IgD-negative memory B cell (primary cell): ENCODE measurements at regions not wholly inside any gene's neighbourhood (a gene's known extent, or its start where the extent isn't known, plus 50 kb on each side); places are given as distances from the start of the nearest gene placed in this dataset.
"Not testable (repeated sequence)": the region's sequence is repeated elsewhere in the genome, so short reads cannot be mapped to it uniquely, and the experiment has no call there.

Experiments
- H3K27ac Mint-ChIP-seq, 3 donors: one replicate each; pipeline ENCODE4 v1.8.0; 2020 to 2022; ENCODE audit warnings: mild to moderate bottlenecking in 3 of 3, mixed read lengths in 3 of 3, moderate library complexity in 1 of 3
- H3K27me3 Mint-ChIP-seq: one replicate; pipeline ENCODE4 v1.8.0; 2021; ENCODE audit warnings: mixed read lengths
- H3K36me3 Mint-ChIP-seq: one replicate; pipeline ENCODE4 v1.8.0; 2020; ENCODE audit warnings: mild to moderate bottlenecking, mixed read lengths
- H3K4me1 Mint-ChIP-seq, 3 donors: one replicate each; pipeline ENCODE4 v1.8.0; 2020 to 2022; ENCODE audit warnings: mixed read lengths in 3 of 3, mild to moderate bottlenecking in 1 of 3
- H3K4me3 Mint-ChIP-seq, 4 donors: one replicate each; pipeline ENCODE4 v1.8.0; 2020 to 2022; ENCODE audit warnings: mild to moderate bottlenecking in 4 of 4, mixed read lengths in 4 of 4, moderate library complexity in 3 of 4
- H3K9me3 Mint-ChIP-seq, 3 donors: one replicate each; pipeline ENCODE4 v1.8.0; 2020 to 2021; ENCODE audit warnings: mixed read lengths in 3 of 3, mild to moderate bottlenecking in 1 of 3

GRCh38 chrX:13427441-13428052 lies 107.7 kb upstream of the ATXN3L start:
- Mint-ChIP-seq H3K27ac (no peak overlapping the region), H3K4me1 (peaks cover 0 to 15% (median 5%) of the 10 kb centered on the region in 3 donors), H3K9me3 (peaks cover 0 to 3% (median 2%) of the 10 kb centered on the region in 3 donors), H3K36me3 (no peaks in the 10 kb centered on the region), H3K27me3 (peaks cover 6% of the 10 kb centered on the region), H3K4me3 (no peak overlapping the region)

GRCh38 chrX:13420545-13421183 lies 100.8 kb upstream of the ATXN3L start:
- peaks cover 3% of the 10 kb centered on the region for H3K27me3 Mint-ChIP-seq
- peaks cover 34 to 42% (median 35%) of the 10 kb centered on the region in 3 donors for H3K4me1 Mint-ChIP-seq
- H3K27ac Mint-ChIP-seq: peak overlapping the region; percentile 54 to 94 (median 90)

GRCh38 chrX:13419918-13420317 lies 100.1 kb upstream of the ATXN3L start:
- Mint-ChIP-seq H3K36me3 (no peaks in the 10 kb centered on the region), H3K27me3 (peaks cover 3% of the 10 kb centered on the region), H3K4me1 (peaks cover 34 to 42% (median 35%) of the 10 kb centered on the region in 3 donors), H3K9me3 (peaks cover 4 to 8% (median 4%) of the 10 kb centered on the region in 3 donors), H3K27ac (peak overlapping the region; percentile 54 to 94 (median 90)), H3K4me3 (peak overlapping the region; percentile 65 to 94 (median 80))

More at GRCh38 chrX:13420545-13421183, 100.8 kb upstream of the ATXN3L start:
- peaks cover 4 to 8% (median 4%) of the 10 kb centered on the region in 3 donors for H3K9me3 Mint-ChIP-seq
- H3K4me3 Mint-ChIP-seq: peak overlapping the region; percentile 8 to 94 (median 54)
- no peaks in the 10 kb centered on the region for H3K36me3 Mint-ChIP-seq

GRCh38 chrX:13419276-13419675 lies 99.4 kb upstream of the ATXN3L start:
- H3K27ac Mint-ChIP-seq: peak overlapping the region; percentile 54 to 94 (median 90)
- H3K36me3 Mint-ChIP-seq: no peaks in the 10 kb centered on the region
- peaks cover 34 to 42% (median 35%) of the 10 kb centered on the region in 3 donors for H3K4me1 Mint-ChIP-seq
- peak overlapping the region; percentile 65 to 94 (median 80) for H3K4me3 Mint-ChIP-seq
- peaks cover 3% of the 10 kb centered on the region for H3K27me3 Mint-ChIP-seq
- H3K9me3 Mint-ChIP-seq: peaks cover 4 to 8% (median 5%) of the 10 kb centered on the region in 3 donors

GRCh38 chrX:13418126-13419097 lies 98.6 kb upstream of the ATXN3L start:
- Mint-ChIP-seq H3K4me3 (peak overlapping the region; percentile 65 to 94 (median 80)), H3K27ac (peak overlapping the region in 2 of 3 donors; percentile 77 to 94), H3K27me3 (peaks cover 3% of the 10 kb centered on the region), H3K36me3 (no peaks in the 10 kb centered on the region), H3K4me1 (peaks cover 34 to 42% (median 35%) of the 10 kb centered on the region in 3 donors), H3K9me3 (peaks cover 4 to 7% (median 5%) of the 10 kb centered on the region in 3 donors)

GRCh38 chrX:13415509-13415908 lies 95.7 kb upstream of the ATXN3L start:
- no peak overlapping the region for H3K4me3 Mint-ChIP-seq
- H3K27me3 Mint-ChIP-seq: peaks cover 3% of the 10 kb centered on the region
- no peaks in the 10 kb centered on the region for H3K36me3 Mint-ChIP-seq
- peaks cover 26 to 33% (median 27%) of the 10 kb centered on the region in 3 donors for H3K4me1 Mint-ChIP-seq
- peak overlapping the region in 1 of 3 donors; percentile 15 for H3K27ac Mint-ChIP-seq
- H3K9me3 Mint-ChIP-seq: peaks cover 4 to 11% (median 9%) of the 10 kb centered on the region in 3 donors

- peaks cover 16 to 21% (median 21%) of the 10 kb centered on the region in 3 donors for H3K4me1 Mint-ChIP-seq
- peak overlapping the region in 1 of 3 donors; percentile 21 for H3K27ac Mint-ChIP-seq
- no peaks in the 10 kb centered on the region for H3K36me3 Mint-ChIP-seq
- H3K4me3 Mint-ChIP-seq: no peak overlapping the region
- peaks cover 3% of the 10 kb centered on the region for H3K27me3 Mint-ChIP-seq
- H3K9me3 Mint-ChIP-seq: peaks cover 4 to 14% (median 11%) of the 10 kb centered on the region in 3 donors
Observed at GRCh38 chrX:13414006-13414647, 94.3 kb upstream of the ATXN3L start.

- Mint-ChIP-seq H3K4me1 (peaks cover 8 to 12% (median 12%) of the 10 kb centered on the region in 3 donors), H3K36me3 (no peaks in the 10 kb centered on the region), H3K27me3 (no peaks in the 10 kb centered on the region), H3K4me3 (no peak overlapping the region), H3K9me3 (peaks cover 3 to 19% (median 17%) of the 10 kb centered on the region in 3 donors), H3K27ac (no peak overlapping the region)
Observed at GRCh38 chrX:13412208-13412600, 92.4 kb upstream of the ATXN3L start.

- H3K4me3 Mint-ChIP-seq: peak overlapping the region in 1 of 4 donors; percentile 9
- H3K36me3 Mint-ChIP-seq: no peaks in the 10 kb centered on the region
- no peak overlapping the region for H3K27ac Mint-ChIP-seq
- H3K9me3 Mint-ChIP-seq: peaks cover 6 to 17% (median 17%) of the 10 kb centered on the region in 3 donors
- peaks cover 7 to 10% (median 8%) of the 10 kb centered on the region in 3 donors for H3K4me1 Mint-ChIP-seq
- H3K27me3 Mint-ChIP-seq: no peaks in the 10 kb centered on the region
Observed at GRCh38 chrX:13411496-13412207, 91.8 kb upstream of the ATXN3L start.

GRCh38 chrX:13408599-13408998 lies 88.7 kb upstream of the ATXN3L start:
- not testable (repeated sequence) for H3K27ac Mint-ChIP-seq, H3K4me1 Mint-ChIP-seq, H3K4me3 Mint-ChIP-seq, H3K36me3 Mint-ChIP-seq, H3K27me3 Mint-ChIP-seq
- H3K9me3 Mint-ChIP-seq: peaks cover 7 to 17% (median 9%) of the 10 kb centered on the region in 3 donors

- peaks cover 6 to 13% (median 7%) of the 10 kb centered on the region in 3 donors for H3K9me3 Mint-ChIP-seq
- H3K27ac Mint-ChIP-seq, H3K4me1 Mint-ChIP-seq, H3K27me3 Mint-ChIP-seq, H3K36me3 Mint-ChIP-seq, H3K4me3 Mint-ChIP-seq: not testable (repeated sequence)
Observed at GRCh38 chrX:13404777-13405176, 84.9 kb upstream of the ATXN3L start.

GRCh38 chrX:13404364-13404763 lies 84.5 kb upstream of the ATXN3L start:
- Mint-ChIP-seq H3K27me3 (peaks cover 6% of the 10 kb centered on the region), H3K9me3 (peaks cover 6 to 11% (median 7%) of the 10 kb centered on the region in 3 donors), H3K36me3 (no peaks in the 10 kb centered on the region), H3K27ac (no peak overlapping the region), H3K4me1 (no peaks in the 10 kb centered on the region), H3K4me3 (no peak overlapping the region)

GRCh38 chrX:13401724-13402123 lies 81.9 kb upstream of the ATXN3L start:
- no peaks in the 10 kb centered on the region for H3K4me1 Mint-ChIP-seq
- H3K9me3 Mint-ChIP-seq: peaks cover 0 to 4% (median 3%) of the 10 kb centered on the region in 3 donors
- peaks cover 6% of the 10 kb centered on the region for H3K27me3 Mint-ChIP-seq
- H3K36me3 Mint-ChIP-seq: no peaks in the 10 kb centered on the region
- H3K4me3 Mint-ChIP-seq: no peak overlapping the region
- H3K27ac Mint-ChIP-seq: peak overlapping the region in 1 of 3 donors; percentile 3

- peaks cover 3% of the 10 kb centered on the region for H3K36me3 Mint-ChIP-seq
- peaks cover 0 to 1% (median 0%) of the 10 kb centered on the region in 3 donors for H3K4me1 Mint-ChIP-seq
- peaks cover 0 to 3% (median 0%) of the 10 kb centered on the region in 3 donors for H3K9me3 Mint-ChIP-seq
- H3K27me3 Mint-ChIP-seq: peaks cover 9% of the 10 kb centered on the region
- H3K4me3 Mint-ChIP-seq: no peak overlapping the region
- no peak overlapping the region for H3K27ac Mint-ChIP-seq
Observed at GRCh38 chrX:13398839-13399238, 79.0 kb upstream of the ATXN3L start.
